DND-41 (cell line): ENCODE measurements at regions not wholly inside any gene's neighbourhood (a gene's known extent, or its start where the extent isn't known, plus 50 kb on each side); places are given as distances from the start of the nearest gene placed in this dataset.

Experiments used
- EZH2 ChIP-seq: IDR thresholded peaks from 3 replicates; pipeline ENCODE4 v1.6.1; 2012; ENCODE audit warnings: borderline replicate concordance, low read depth, mild to moderate bottlenecking, moderate library complexity, low read length, inconsistent platforms; ENCODE audit not compliant: severe bottlenecking
- TF ChIP-seq, protein P1 (sequence below): IDR thresholded peaks from 2 replicates; pipeline ENCODE4 v1.5.1; 2012; ENCODE audit warnings: borderline replicate concordance, low read length, moderate library complexity, mild to moderate bottlenecking; ENCODE audit not compliant: poor library complexity, severe bottlenecking; ENCODE audit errors: extremely low read depth

GRCh38 chr1:48103495-48103894, 106.3 kb upstream of the TRABD2B start:
- TF ChIP-seq, protein P1, sequence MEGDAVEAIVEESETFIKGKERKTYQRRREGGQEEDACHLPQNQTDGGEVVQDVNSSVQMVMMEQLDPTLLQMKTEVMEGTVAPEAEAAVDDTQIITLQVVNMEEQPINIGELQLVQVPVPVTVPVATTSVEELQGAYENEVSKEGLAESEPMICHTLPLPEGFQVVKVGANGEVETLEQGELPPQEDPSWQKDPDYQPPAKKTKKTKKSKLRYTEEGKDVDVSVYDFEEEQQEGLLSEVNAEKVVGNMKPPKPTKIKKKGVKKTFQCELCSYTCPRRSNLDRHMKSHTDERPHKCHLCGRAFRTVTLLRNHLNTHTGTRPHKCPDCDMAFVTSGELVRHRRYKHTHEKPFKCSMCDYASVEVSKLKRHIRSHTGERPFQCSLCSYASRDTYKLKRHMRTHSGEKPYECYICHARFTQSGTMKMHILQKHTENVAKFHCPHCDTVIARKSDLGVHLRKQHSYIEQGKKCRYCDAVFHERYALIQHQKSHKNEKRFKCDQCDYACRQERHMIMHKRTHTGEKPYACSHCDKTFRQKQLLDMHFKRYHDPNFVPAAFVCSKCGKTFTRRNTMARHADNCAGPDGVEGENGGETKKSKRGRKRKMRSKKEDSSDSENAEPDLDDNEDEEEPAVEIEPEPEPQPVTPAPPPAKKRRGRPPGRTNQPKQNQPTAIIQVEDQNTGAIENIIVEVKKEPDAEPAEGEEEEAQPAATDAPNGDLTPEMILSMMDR = no peak
- TF ChIP-seq EZH2 = no peak
